Endothelial cell of umbilical vein (primary cell): ENCODE measurements at regions not wholly inside any gene's neighbourhood (a gene's known extent, or its start where the extent isn't known, plus 50 kb on each side); places are given as distances from the start of the nearest gene placed in this dataset.

Source experiments
- EZH2 ChIP-seq: IDR thresholded peaks from 2 replicates; pipeline ENCODE4 v1.6.1; 2012; ENCODE audit warnings: borderline replicate concordance, low read depth, mild to moderate bottlenecking, moderate library complexity, low read length, inconsistent platforms; ENCODE audit not compliant: severe bottlenecking
- FOS ChIP-seq: IDR thresholded peaks from 2 replicates; pipeline ENCODE4 v1.6.1; 2011; ENCODE audit warnings: mild to moderate bottlenecking, low read length, moderate library complexity, borderline replicate concordance; ENCODE audit not compliant: insufficient read depth
- GATA2 ChIP-seq: IDR thresholded peaks from 2 replicates; pipeline ENCODE4 v1.7.0; 2011; ENCODE audit warnings: low read depth, mild to moderate bottlenecking, moderate library complexity, mixed read lengths, low read length; ENCODE audit not compliant: insufficient read length, insufficient read depth
- JUN ChIP-seq: IDR thresholded peaks from 2 replicates; pipeline ENCODE4 v1.6.1; 2011; ENCODE audit warnings: borderline replicate concordance, low read depth; ENCODE audit not compliant: insufficient read length, insufficient read depth
- MAX ChIP-seq: IDR thresholded peaks from 2 replicates; pipeline ENCODE4 v1.6.1; 2011; ENCODE audit not compliant: insufficient read depth, insufficient read length
- MYC ChIP-seq: IDR thresholded peaks from one replicate; pipeline ENCODE4 v1.6.1; 2011; ENCODE audit warnings: mild to moderate bottlenecking, low read depth, low read length
- POLR2A ChIP-seq: IDR thresholded peaks from 2 replicates; pipeline ENCODE4 v1.6.1; 2012; ENCODE audit warnings: low read depth, mild to moderate bottlenecking, control low read depth, low read length
- POLR2AphosphoS5 ChIP-seq: IDR thresholded peaks from 2 replicates; pipeline ENCODE4 v1.6.1; 2012; ENCODE audit warnings: low read depth, mild to moderate bottlenecking, control low read depth, low read length, moderate library complexity; ENCODE audit not compliant: insufficient read depth
- TF ChIP-seq, protein P1 (sequence below), 2 donors: IDR thresholded peaks; 1 replicate in 1 of 2; 2 replicates in 1 of 2; pipeline ENCODE4 v1.5.1; 2011; ENCODE audit warnings: low read length in 2 of 2, mild to moderate bottlenecking in 2 of 2, moderate library complexity in 2 of 2, control low read depth in 1 of 2, inconsistent platforms in 1 of 2, low read depth in 1 of 2; ENCODE audit not compliant: insufficient read depth in 1 of 2; ENCODE audit errors: extremely low read depth in 1 of 2

GRCh38 chr2:145126146-145126545, 606.2 kb upstream of the ZEB2 start:
- TF ChIP-seq GATA2 (no peak), EZH2 (no peak), POLR2A (no peak), FOS (no peak), MYC (no peak), JUN (no peak), POLR2AphosphoS5 (no peak), MAX (no peak)
- TF ChIP-seq, protein P1, sequence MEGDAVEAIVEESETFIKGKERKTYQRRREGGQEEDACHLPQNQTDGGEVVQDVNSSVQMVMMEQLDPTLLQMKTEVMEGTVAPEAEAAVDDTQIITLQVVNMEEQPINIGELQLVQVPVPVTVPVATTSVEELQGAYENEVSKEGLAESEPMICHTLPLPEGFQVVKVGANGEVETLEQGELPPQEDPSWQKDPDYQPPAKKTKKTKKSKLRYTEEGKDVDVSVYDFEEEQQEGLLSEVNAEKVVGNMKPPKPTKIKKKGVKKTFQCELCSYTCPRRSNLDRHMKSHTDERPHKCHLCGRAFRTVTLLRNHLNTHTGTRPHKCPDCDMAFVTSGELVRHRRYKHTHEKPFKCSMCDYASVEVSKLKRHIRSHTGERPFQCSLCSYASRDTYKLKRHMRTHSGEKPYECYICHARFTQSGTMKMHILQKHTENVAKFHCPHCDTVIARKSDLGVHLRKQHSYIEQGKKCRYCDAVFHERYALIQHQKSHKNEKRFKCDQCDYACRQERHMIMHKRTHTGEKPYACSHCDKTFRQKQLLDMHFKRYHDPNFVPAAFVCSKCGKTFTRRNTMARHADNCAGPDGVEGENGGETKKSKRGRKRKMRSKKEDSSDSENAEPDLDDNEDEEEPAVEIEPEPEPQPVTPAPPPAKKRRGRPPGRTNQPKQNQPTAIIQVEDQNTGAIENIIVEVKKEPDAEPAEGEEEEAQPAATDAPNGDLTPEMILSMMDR (IDR thresholded peaks at IDR 0.05; ENCODE audit: extremely low read depth in 1 of 2, insufficient read depth in 1 of 2, low read depth in 1 of 2, low read length in 2 of 2): no peak
